MM.1S (cell line): ENCODE measurements at regions not wholly inside any gene's neighbourhood (a gene's known extent, or its start where the extent isn't known, plus 50 kb on each side); places are given as distances from the start of the nearest gene placed in this dataset.

Source experiments
- EZH2phosphoT487 ChIP-seq: fragments of 300-600 bp; sonication (generic); IDR thresholded peaks from 2 replicates; pipeline ENCODE4 v1.6.1; 2018; ENCODE audit warnings: antibody characterized with exemption, low read length
- TF ChIP-seq, protein P1 (sequence below): fragments of 300-600 bp; sonication (generic); IDR thresholded peaks from 2 replicates; pipeline ENCODE4 v1.5.1; 2016; ENCODE audit warnings: antibody characterized with exemption, low read length, mixed read lengths

GRCh38 chr6:158877716-158878115, 58.5 kb upstream of the EZR start:
- TF ChIP-seq, protein P1, sequence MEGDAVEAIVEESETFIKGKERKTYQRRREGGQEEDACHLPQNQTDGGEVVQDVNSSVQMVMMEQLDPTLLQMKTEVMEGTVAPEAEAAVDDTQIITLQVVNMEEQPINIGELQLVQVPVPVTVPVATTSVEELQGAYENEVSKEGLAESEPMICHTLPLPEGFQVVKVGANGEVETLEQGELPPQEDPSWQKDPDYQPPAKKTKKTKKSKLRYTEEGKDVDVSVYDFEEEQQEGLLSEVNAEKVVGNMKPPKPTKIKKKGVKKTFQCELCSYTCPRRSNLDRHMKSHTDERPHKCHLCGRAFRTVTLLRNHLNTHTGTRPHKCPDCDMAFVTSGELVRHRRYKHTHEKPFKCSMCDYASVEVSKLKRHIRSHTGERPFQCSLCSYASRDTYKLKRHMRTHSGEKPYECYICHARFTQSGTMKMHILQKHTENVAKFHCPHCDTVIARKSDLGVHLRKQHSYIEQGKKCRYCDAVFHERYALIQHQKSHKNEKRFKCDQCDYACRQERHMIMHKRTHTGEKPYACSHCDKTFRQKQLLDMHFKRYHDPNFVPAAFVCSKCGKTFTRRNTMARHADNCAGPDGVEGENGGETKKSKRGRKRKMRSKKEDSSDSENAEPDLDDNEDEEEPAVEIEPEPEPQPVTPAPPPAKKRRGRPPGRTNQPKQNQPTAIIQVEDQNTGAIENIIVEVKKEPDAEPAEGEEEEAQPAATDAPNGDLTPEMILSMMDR: no peak
- no peak for TF ChIP-seq EZH2phosphoT487
